Fibroblast of pulmonary artery (primary cell): ENCODE measurements at regions not wholly inside any gene's neighbourhood (a gene's known extent, or its start where the extent isn't known, plus 50 kb on each side); places are given as distances from the start of the nearest gene placed in this dataset.

Experiments used
- DNase-seq: peaks from one replicate; pipeline ENCODE4 v3.0.0-alpha.2; 2010; ENCODE audit warnings: low read depth
- H3K4me3 ChIP-seq: replicated peaks from 2 replicates; pipeline ENCODE4 v1.5.1; 2011; ENCODE audit warnings: low read depth, mild to moderate bottlenecking, control low read depth, low read length, moderate library complexity
- CTCF ChIP-seq: IDR thresholded peaks from 2 replicates; pipeline ENCODE4 v1.5.1; 2011; ENCODE audit warnings: mild to moderate bottlenecking, control low read depth, low read length, inconsistent platforms; ENCODE audit errors: missing control alignments

GRCh38 chr13:55087085-55087484, 2053.6 kb upstream of the PRR20A start:
- no peak for TF ChIP-seq CTCF
- H3K4me3 ChIP-seq, result no peak overlapping the region
- no peak for DNase-seq

GRCh38 chr13:55090612-55091011, 2050.1 kb upstream of the PRR20A start:
- TF ChIP-seq CTCF, result no peak
- no peak overlapping the region for H3K4me3 ChIP-seq
- no peak for DNase-seq

GRCh38 chr13:55091172-55091571, 2049.5 kb upstream of the PRR20A start:
- H3K4me3 ChIP-seq, result no peak overlapping the region
- DNase-seq, result no peak
- TF ChIP-seq CTCF, result no peak

GRCh38 chr13:55106509-55106908, 2034.2 kb upstream of the PRR20A start:
- TF ChIP-seq CTCF, result no peak
- H3K4me3 ChIP-seq, result no peak overlapping the region
- DNase-seq, result no peak

GRCh38 chr13:55120631-55121030, 2020.1 kb upstream of the PRR20A start:
- DNase-seq, result no peak
- TF ChIP-seq CTCF, result no peak
- no peak overlapping the region for H3K4me3 ChIP-seq

- H3K4me3 ChIP-seq, result no peak overlapping the region
- no peak for DNase-seq
- no peak for TF ChIP-seq CTCF
Measured at GRCh38 chr13:55155046-55155445, 1985.7 kb upstream of the PRR20A start.

- no peak overlapping the region for H3K4me3 ChIP-seq
- TF ChIP-seq CTCF, result no peak
- no peak for DNase-seq
Measured at GRCh38 chr13:55159765-55160164, 1981.0 kb upstream of the PRR20A start.
